ENCODE measurements at regions not wholly inside any gene's neighbourhood (a gene's known extent, or its start where the extent isn't known, plus 50 kb on each side); places are given as distances from the start of the nearest gene placed in this dataset.
"Not testable (repeated sequence)": the region's sequence is repeated elsewhere in the genome, so short reads cannot be mapped to it uniquely, and the experiment has no call there.

DNA sequence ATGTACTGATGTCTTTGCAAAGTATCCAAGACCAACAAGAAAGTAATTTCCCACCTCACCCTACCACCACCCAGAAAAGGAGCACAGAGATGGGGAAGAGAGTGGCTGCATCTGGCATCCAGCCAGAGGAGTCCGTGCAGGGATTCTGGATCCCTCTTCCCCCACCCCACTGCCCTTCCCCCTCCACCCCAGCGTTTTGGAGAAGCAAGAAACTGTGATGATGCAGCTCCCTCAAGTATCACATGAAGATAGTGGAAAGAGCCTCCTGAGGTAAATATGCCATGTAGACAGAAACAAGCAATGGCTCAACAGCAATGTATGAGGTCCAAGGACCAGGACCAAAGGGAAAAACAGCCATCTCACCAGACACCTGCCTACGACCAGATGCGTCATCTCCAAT is 153.8 kb downstream of the DEPDC1B start:
- no peak for DNase-seq

- no peak for DNase-seq
Measured at GRCh38 chr5:60545551-60545950, 154.4 kb downstream of the DEPDC1B start.

DNA sequence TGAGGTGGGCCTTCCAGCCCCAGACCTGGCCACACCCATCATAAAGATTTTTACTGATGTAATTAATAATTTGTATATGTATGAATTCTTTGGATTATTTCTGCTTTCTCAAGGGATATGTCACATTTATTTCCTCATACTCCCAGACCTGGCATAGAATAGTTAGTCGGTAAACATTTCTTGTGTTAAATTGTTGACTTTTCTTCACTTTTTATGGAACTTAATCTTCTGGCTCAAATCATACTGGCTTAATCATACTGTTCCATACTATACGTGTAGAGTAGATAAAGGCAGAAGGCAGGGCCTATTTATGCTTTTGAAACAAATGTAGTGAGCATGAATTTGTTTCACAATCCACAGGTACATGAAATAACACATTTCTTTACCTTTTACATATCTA is 155.8 kb downstream of the DEPDC1B start:
- DNase-seq: no peak

GRCh38 chr5:60541980-60542379 is 158.0 kb downstream of the DEPDC1B start:
- no peak for DNase-seq

DNA sequence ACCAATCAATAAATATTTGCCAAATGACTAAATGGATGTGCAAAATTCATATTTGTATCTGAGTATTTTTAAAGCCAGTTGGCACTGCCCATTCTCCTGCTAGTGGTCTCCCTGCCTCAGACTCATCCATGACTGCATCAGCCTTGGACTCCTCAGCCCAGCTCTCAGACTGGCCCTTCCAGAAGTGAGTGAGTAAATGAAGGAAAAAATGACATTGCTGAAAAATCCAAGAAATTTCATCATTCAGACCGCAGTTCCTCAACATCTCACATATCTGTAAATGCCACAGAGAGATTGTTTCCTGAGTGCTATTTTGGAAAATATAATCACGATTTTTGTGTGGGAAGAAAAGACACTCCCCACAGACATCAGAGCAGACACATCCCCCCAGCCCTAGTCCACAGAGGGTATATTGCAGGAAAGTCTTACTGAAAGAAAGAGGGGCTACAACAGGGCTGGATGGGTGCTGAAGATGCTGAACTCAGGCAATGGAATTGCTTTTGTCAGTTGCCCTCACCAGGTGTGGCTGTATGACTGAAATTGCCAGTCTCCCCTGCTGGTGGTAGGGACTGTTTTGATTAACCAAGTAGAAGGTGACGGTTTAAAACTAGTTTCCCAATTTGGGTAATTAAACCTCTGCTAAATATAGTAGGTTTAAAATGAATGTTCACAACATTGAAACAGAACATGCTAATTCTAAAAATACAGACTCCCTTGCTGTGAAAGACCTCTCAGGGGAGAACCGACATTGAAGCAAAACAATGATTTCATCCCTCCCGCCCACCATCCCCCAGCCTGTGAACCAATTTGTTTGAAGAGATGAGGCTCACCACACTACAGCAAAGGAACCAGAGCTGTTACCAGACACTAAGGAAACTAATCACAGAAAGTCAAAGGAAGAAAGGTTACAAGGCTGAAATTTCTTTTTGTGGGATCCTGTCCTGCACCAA is 158.8 kb downstream of the DEPDC1B start:
- no peak for DNase-seq

DNA sequence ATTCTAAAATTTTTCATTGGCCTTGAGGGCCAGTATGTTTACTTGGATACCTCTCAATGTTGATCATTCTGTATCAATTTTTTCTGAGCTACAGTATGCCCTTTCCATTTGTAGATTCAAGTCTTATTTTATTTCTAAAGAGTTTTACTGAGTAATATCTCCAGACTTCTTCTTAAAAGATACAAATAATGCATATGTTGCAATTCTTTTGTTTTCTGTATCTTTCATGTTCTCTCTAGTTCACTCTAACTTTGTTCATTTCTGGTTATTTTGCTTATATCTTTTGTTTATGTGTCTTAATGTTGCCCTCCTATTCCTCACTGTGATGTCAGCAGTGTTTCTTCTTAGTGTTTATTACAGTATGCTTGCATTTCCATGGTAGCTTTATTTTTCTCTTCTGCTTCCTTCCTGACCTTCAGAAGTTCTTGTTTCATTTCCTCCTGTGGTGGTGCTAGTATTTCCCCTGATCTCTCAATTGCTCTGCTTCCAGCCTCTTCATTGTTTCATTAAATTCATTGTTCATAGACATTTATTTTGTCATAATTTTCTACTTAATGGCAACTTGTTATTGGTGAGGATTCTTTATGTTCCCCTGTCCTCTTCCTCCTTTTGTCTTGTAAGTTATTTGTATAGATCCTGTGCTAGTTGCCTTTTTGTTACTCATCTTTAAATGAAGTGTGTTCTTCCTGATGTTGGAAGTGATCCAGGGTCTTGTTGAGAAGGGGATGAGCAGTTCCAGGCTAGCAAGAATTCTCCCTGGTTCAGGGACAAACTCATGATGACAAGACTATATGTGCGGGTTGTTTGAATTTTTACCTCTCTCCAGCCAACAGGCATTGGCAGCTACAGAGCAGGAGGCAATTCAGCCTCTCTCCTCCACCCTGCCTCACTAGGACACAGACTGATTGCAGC is 160.8 kb downstream of the DEPDC1B start:
- no peak for DNase-seq

GRCh38 chr5:60538426-60538825 is 161.5 kb downstream of the DEPDC1B start:
- no peak for DNase-seq

GRCh38 chr5:60535951-60536350 is 164.0 kb downstream of the DEPDC1B start:
- no peak for DNase-seq

GRCh38 chr5:60535198-60535597 is 164.8 kb downstream of the DEPDC1B start:
- no peak for DNase-seq

- no peak for DNase-seq
Measured at GRCh38 chr5:60533789-60534188, 166.2 kb downstream of the DEPDC1B start.

DNA sequence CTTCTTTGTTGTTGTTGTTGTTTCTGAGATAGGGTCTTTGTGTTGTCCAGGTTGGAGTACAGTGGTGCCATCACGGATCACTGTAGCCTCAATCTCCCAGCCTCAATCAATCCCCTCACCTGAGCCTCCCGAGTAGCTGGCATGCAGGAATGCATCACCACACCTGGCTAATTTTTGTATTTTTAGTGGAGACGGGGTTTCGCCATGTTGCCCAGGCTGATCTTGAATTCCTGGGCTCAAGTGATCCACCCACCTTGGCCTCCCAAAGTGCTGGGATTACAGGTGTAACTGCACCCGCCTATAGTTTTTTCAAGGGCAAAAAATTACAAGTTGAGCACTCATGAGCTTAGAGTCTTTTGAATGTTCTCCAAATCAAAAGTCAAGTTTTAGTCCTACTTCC is 167.2 kb downstream of the DEPDC1B start:
- not testable (repeated sequence) for DNase-seq

DNA sequence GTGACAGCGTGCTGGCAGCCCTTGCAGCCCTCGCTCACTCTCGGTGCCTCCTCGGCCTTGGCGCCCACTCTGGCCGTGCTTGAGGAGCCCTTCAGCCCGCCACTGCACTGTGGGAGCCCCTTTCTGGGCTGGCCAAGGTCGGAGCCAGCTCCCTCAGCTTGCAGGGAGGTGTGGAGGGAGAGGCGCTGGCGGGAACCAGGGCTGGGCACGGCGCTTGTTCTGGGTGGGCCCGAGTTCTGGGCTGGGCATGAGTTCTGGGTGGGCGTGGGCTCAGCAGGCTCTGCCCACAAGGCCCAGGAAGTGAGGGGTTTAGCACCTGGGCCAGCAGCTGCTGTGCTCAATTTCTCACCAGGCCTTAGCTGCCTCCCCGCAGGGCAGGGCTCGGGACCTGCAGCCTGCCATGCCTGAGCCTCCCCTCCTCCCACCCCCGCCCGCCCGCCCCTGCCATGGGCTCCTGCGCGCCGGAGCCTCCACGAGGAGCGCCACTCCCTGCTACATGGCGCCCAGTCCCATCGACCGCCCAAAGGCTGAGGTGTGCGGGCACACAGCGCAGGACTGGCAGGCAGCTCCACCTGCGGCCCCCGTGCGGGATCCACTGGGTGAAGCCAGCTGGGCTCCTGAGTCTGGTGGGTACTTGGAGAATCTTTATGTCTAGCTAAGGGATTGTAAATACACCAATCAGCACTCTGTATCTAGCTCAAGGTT is 169.7 kb downstream of the DEPDC1B start:
- DNase-seq: not testable (repeated sequence)

GRCh38 chr5:60529001-60529400 is 171.0 kb downstream of the DEPDC1B start:
- no peak for DNase-seq

- no peak for DNase-seq
Measured at GRCh38 chr5:60527072-60527471, 172.9 kb downstream of the DEPDC1B start.

DNA sequence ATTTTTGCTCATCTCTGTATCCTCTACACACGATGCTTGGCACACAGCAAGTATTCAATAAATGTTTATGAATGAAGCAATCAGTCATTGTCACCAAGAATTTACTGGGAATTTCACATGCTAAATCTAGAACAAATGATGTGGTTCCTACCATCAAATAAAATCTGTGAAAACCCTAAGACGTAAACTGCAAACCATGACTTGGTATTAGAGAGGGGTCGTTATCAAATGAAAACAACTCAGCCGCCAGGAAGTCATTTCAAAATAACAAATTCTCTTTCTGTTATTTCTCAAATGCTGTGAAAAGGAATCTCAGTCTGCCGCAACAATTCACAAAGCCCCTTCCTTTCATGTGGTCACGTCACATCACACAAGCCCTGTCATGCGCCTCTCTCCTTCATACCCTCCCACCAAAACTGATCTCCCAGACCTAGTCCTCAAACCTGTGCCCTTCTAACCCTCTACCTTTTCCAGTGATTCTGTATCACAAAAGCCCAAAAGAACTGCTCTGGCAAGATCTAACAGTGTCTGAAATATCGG is 173.6 kb downstream of the DEPDC1B start:
- DNase-seq: no peak

- DNase-seq: no peak
Measured at GRCh38 chr5:60522292-60522905, 177.6 kb downstream of the DEPDC1B start.

GRCh38 chr5:60521376-60522291 is 178.3 kb downstream of the DEPDC1B start:
- no peak for DNase-seq

GRCh38 chr5:60520451-60521227 is 179.3 kb downstream of the DEPDC1B start:
- DNase-seq: no peak

GRCh38 chr5:60519372-60519771 is 180.6 kb downstream of the DEPDC1B start:
- DNase-seq: no peak

DNA sequence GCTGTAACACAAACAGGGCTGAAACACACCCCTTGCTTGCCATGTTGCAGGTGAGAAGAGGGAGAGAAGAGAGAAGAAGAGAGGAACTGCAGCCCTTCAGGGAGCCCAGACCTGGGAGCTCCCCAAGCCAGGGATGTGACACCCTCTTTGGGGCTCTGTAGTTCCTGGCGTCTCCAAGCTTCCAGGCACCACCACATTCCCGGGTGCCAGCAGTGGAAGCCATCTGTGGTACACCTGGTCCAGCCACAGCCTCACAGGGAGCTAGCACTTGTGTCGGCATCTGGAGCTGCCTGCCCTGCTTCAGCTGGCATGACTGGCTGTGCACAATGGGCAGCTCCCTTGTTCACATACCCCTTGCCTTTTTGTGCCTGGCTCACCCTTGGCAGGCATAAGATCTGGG is 182.1 kb downstream of the DEPDC1B start:
- DNase-seq: no peak

All from DMS79 treated with DMSO at 0.1 percent for 48 hours (cell line).